IPS-18a (cell line): ENCODE measurements at regions not wholly inside any gene's neighbourhood (a gene's known extent, or its start where the extent isn't known, plus 50 kb on each side); places are given as distances from the start of the nearest gene placed in this dataset.
"Not testable (repeated sequence)": the region's sequence is repeated elsewhere in the genome, so short reads cannot be mapped to it uniquely, and the experiment has no call there.

ENCODE experiments used
- H3K27ac ChIP-seq: one replicate; pipeline ENCODE4 v1.5.1; 2013; ENCODE audit warnings: low read length
- H3K27me3 ChIP-seq: one replicate; pipeline ENCODE4 v1.6.1; 2013; ENCODE audit warnings: mild to moderate bottlenecking, low read length; ENCODE audit not compliant: control insufficient read depth, insufficient read depth
- H3K36me3 ChIP-seq: one replicate; pipeline ENCODE4 v1.6.1; 2013; ENCODE audit warnings: low read depth, low read length; ENCODE audit not compliant: control insufficient read depth
- H3K4me1 ChIP-seq: one replicate; pipeline ENCODE4 v1.6.1; 2013; ENCODE audit warnings: low read depth, low read length; ENCODE audit not compliant: control insufficient read depth
- H3K4me3 ChIP-seq: one replicate; pipeline ENCODE4 v1.5.1; 2013; ENCODE audit warnings: low read length
- H3K9ac ChIP-seq: one replicate; pipeline ENCODE4 v1.6.1; 2013; ENCODE audit warnings: mild to moderate bottlenecking, low read length, moderate library complexity
- H3K9me3 ChIP-seq: one replicate; pipeline ENCODE4 v1.6.1; 2013; ENCODE audit warnings: low read depth, low read length; ENCODE audit not compliant: control insufficient read depth

- Histone ChIP-seq H3K4me3 (no peak overlapping the region), H3K36me3 (no peaks in the 10 kb centered on the region), H3K9me3 (peaks cover 3% of the 10 kb centered on the region), H3K27ac (no peak overlapping the region), H3K9ac (no peak overlapping the region), H3K4me1 (no peaks in the 10 kb centered on the region), H3K27me3 (no peaks in the 10 kb centered on the region)
Observed at GRCh38 chr22:49705972-49706352, 121.7 kb downstream of the BRD1 start.

GRCh38 chr22:49705216-49705971 lies 122.3 kb downstream of the BRD1 start:
- H3K4me1 ChIP-seq, result no peaks in the 10 kb centered on the region
- H3K27ac ChIP-seq, result no peak overlapping the region
- H3K9me3 ChIP-seq, result peaks cover 3% of the 10 kb centered on the region
- H3K4me3 ChIP-seq, result no peak overlapping the region
- no peak overlapping the region for H3K9ac ChIP-seq
- H3K27me3 ChIP-seq, result no peaks in the 10 kb centered on the region
- H3K36me3 ChIP-seq, result no peaks in the 10 kb centered on the region

DNA sequence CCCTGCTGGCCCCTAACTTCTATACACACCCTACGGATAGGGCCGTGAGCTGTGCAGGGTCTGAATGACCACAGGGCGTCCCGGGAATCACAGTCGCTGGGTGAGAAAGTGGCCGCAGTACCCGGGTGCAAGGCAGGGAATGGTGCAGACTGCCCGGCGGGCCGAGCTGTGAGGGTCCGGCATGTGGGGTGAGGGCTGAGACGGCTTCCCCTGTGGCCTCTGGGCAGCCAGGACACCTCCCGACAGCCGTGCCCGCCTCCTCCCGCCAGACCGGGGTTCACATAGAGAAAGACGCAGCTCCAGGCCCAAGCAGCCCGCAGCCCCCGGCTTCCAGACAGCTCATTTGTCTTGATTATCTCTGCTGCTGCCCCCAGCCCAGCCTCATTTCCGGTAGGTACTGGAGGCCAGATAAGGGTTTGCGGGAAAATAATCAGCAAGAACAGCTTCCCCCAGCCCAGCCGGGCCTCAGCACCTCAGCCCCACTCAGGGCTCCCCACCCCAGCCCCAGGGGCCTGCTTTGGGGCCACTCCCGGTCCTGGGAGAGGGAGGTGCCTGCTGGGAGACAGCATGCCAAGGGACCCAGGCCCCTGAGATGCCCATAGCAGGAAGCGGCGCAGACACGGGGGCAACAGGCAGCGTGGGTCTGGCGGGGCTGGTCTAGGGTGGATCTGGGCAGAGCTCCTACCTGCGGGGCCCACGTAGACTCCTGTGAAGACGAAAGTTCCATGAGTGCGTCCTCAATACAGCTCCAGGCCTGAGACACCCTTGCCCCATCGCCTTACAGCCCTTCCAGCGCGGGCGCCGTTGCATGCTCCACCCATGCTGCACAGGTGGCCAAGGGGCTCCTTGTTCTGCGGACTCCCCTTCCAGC lies 123.1 kb downstream of the BRD1 start:
- Histone ChIP-seq H3K36me3 (no peaks in the 10 kb centered on the region), H3K4me1 (no peaks in the 10 kb centered on the region)

DNA sequence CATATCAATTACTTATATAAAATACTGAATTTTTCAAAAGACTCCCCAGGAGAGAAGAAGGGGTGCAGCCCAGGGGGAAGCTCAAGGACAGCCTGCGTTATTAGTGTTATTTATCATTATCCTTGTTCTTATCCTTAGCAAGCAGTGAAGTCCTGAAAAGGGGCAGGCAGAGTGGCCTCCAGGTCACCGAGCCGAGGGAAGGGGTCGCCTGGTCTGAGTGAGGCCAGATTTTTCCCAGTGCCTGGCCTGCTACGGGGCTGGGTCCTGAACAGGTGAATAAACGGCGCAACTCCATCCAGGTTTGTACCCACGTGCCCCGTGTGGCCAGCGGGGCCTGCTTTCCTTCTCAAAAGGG lies 123.7 kb downstream of the BRD1 start:
- Histone ChIP-seq H3K27me3 (no peaks in the 10 kb centered on the region), H3K36me3 (no peaks in the 10 kb centered on the region), H3K27ac (no peak overlapping the region), H3K4me3 (no peak overlapping the region), H3K4me1 (no peaks in the 10 kb centered on the region), H3K9ac (no peak overlapping the region), H3K9me3 (peaks cover 3% of the 10 kb centered on the region)

More for the DNA sequence above, 123.1 kb downstream of the BRD1 start:
- H3K27ac ChIP-seq, result no peak overlapping the region
- H3K9ac ChIP-seq, result no peak overlapping the region
- no peak overlapping the region for H3K4me3 ChIP-seq
- peaks cover 3% of the 10 kb centered on the region for H3K9me3 ChIP-seq
- no peaks in the 10 kb centered on the region for H3K27me3 ChIP-seq

- Histone ChIP-seq H3K36me3 (no peaks in the 10 kb centered on the region), H3K9ac (no peak overlapping the region), H3K27me3 (no peaks in the 10 kb centered on the region), H3K27ac (no peak overlapping the region), H3K4me1 (no peaks in the 10 kb centered on the region), H3K4me3 (no peak overlapping the region), H3K9me3 (peaks cover 3% of the 10 kb centered on the region)
Observed at GRCh38 chr22:49703505-49703904, 124.2 kb downstream of the BRD1 start.

DNA sequence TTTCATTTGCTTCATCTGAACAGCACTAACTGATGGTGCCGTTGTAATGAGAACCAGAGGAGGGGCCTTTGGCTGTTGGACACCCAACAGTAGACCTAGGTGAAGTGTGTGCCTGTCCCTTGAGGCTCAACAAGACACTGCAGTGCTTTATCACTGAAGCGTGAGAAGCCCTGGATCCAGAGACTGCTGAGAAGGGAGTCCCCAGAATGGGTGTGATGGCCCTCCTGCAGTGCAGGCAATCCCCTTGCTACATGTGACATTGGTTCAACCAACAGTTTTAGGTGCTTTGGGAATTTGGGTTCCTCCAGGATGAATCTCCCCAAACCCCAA lies 125.6 kb downstream of the BRD1 start:
- Histone ChIP-seq H3K9ac (no peak overlapping the region), H3K27me3 (no peaks in the 10 kb centered on the region), H3K9me3 (peaks cover 3% of the 10 kb centered on the region), H3K4me3 (no peak overlapping the region), H3K27ac (no peak overlapping the region), H3K36me3 (no peaks in the 10 kb centered on the region), H3K4me1 (no peaks in the 10 kb centered on the region)

GRCh38 chr22:49701380-49702067 lies 126.1 kb downstream of the BRD1 start:
- Histone ChIP-seq H3K27me3 (no peaks in the 10 kb centered on the region), H3K9me3 (peaks cover 3% of the 10 kb centered on the region), H3K36me3 (no peaks in the 10 kb centered on the region)

DNA sequence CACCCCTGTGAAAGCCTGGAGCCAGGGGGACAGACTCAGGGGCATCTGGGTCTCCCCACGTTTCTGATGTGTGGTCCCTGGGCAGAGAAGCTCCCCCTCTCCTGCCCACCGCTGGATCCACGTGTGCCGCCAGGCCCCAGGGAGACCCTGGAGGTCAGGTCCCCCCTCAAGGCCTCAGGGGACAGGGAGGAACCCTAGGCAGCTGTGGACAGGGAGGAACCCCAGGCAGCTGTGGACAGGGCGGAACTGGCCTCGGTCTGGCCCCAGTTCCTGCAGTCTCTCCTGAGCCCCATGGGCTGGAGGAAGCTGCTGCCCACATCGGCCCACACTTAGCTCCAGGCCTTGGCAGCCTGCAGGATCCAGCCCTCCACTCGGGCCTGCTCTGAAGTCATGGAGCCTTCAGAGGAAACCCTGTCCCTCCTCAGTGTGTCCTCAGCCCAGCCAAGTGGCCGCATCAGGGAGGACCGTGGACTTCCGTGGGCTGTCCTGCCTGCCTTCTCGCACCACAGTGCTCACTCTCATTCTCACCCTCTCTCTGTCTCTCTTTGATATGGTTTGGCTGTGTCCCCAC lies 127.7 kb downstream of the BRD1 start:
- H3K27ac ChIP-seq, result no peak overlapping the region
- no peak overlapping the region for H3K9ac ChIP-seq
- no peaks in the 10 kb centered on the region for H3K36me3 ChIP-seq
- no peaks in the 10 kb centered on the region for H3K4me1 ChIP-seq
- no peaks in the 10 kb centered on the region for H3K27me3 ChIP-seq
- no peak overlapping the region for H3K4me3 ChIP-seq
- peaks cover 3% of the 10 kb centered on the region for H3K9me3 ChIP-seq

More at GRCh38 chr22:49701380-49702067, 126.1 kb downstream of the BRD1 start:
- H3K27ac ChIP-seq, result no peak overlapping the region
- H3K4me3 ChIP-seq, result no peak overlapping the region
- no peak overlapping the region for H3K9ac ChIP-seq
- no peaks in the 10 kb centered on the region for H3K4me1 ChIP-seq

- H3K4me3 ChIP-seq, result no peak overlapping the region
- H3K9me3 ChIP-seq, result peaks cover 3% of the 10 kb centered on the region
- no peaks in the 10 kb centered on the region for H3K27me3 ChIP-seq
Observed at GRCh38 chr22:49699476-49699875, 128.2 kb downstream of the BRD1 start.

DNA sequence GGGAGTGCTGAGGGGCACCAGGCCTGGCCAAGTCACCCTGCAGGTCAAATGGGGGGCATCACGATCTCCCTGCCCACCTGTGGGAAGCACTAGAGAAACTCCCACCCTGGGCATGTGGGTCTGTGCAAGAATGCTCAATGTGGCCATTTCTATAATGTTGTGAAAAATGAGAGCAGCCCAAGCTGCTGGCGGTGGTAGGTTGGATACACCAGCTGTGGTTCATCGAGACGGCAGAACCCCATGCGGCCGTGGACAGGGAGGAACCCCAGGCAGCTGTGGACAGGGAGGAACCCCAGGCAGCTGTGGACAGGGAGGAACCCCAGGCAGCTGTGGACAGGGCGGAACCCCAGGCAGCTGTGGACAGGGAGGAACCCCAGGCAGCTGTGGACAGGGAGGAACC lies 129.1 kb downstream of the BRD1 start:
- not testable (repeated sequence) for H3K36me3 ChIP-seq, H3K4me1 ChIP-seq, H3K4me3 ChIP-seq, H3K27me3 ChIP-seq, H3K9ac ChIP-seq, H3K27ac ChIP-seq, H3K9me3 ChIP-seq

More at GRCh38 chr22:49699476-49699875, 128.2 kb downstream of the BRD1 start:
- Histone ChIP-seq H3K9ac (no peak overlapping the region), H3K27ac (no peak overlapping the region), H3K4me1 (no peaks in the 10 kb centered on the region), H3K36me3 (no peaks in the 10 kb centered on the region)

GRCh38 chr22:49697047-49697446 lies 130.6 kb downstream of the BRD1 start:
- Histone ChIP-seq H3K36me3 (no peaks in the 10 kb centered on the region), H3K27me3 (no peaks in the 10 kb centered on the region), H3K4me3 (no peak overlapping the region), H3K9me3 (peaks cover 2% of the 10 kb centered on the region), H3K4me1 (no peaks in the 10 kb centered on the region), H3K27ac (no peak overlapping the region), H3K9ac (no peak overlapping the region)
